ENCODE measurements at regions not wholly inside any gene's neighbourhood (a gene's known extent, or its start where the extent isn't known, plus 50 kb on each side); places are given as distances from the start of the nearest gene placed in this dataset.

- Histone ChIP-seq H3K27me3 (ENCODE audit: control insufficient read depth, extremely low read depth, insufficient read depth, low read length) (peaks cover 6% of the 10 kb centered on the region), H3K4me3 (ENCODE audit: control insufficient read depth in 2 of 3, extremely low read depth in 1 of 3, insufficient read depth in 2 of 3, low read depth in 1 of 3, low read length in 3 of 3) (no peak overlapping the region), H4K20me1 (ENCODE audit: control insufficient read depth, extremely low read depth, insufficient read depth, low read length) (no peaks in the 10 kb centered on the region), H3K27ac (ENCODE audit: control insufficient read depth, insufficient read depth, low read length) (no peak overlapping the region), H3K79me2 (ENCODE audit: control insufficient read depth, insufficient read depth, low read length) (no peaks in the 10 kb centered on the region), H2AFZ (ENCODE audit: control insufficient read depth, low read length) (no peak overlapping the region), H3K4me1 (ENCODE audit: control insufficient read depth, extremely low read depth, insufficient read depth, low read length) (no peaks in the 10 kb centered on the region), H3K4me2 (ENCODE audit: control insufficient read depth, extremely low read depth, insufficient read depth, low read depth, low read length) (no peak overlapping the region), H3K9me1 (ENCODE audit: control insufficient read depth, extremely low read depth, insufficient read depth, low read length) (no peaks in the 10 kb centered on the region), H3K9me3 (ENCODE audit: control insufficient read depth, low read depth, low read length) (no peaks in the 10 kb centered on the region), H3K9ac (ENCODE audit: control insufficient read depth, extremely low read depth, insufficient read depth, low read length) (no peak overlapping the region), H3K36me3 (ENCODE audit: control insufficient read depth in 2 of 2, extremely low read depth in 1 of 2, insufficient read depth in 2 of 2, low read length in 2 of 2) (no peaks in the 10 kb centered on the region)
- FAIRE-seq (no peak), DNase-seq (ENCODE audit: low read depth, low spot score) (no peak)
- dilution Hi-C loops (cut with MboI; ENCODE audit: extremely low pct_ligation_motif_present, low sequenced_read_pairs): no loop called here
- TF ChIP-seq EZH2 (IDR thresholded peaks at IDR 0.05; ENCODE audit: low read length) (no peak), CTCF (optimal IDR thresholded peaks at IDR 0.05 in 1 of 3, IDR thresholded peaks at IDR 0.05 in 1 of 3, conservative IDR thresholded peaks at IDR 0.05 in 1 of 3; ENCODE audit: extremely low read depth in 1 of 3, insufficient read depth in 2 of 3, low read length in 3 of 3) (peak in 2 of 3 experiments; percentile 32 to 33)
These were observed 74.0 kb upstream of the EYA2 start for GRCh38 chr20:46820682-46821081.

GRCh38 chr20:46823271-46823751 lies 71.3 kb upstream of the EYA2 start:
- no peak overlapping the region for H2AFZ ChIP-seq (ENCODE audit: control insufficient read depth, low read length)
- TF ChIP-seq EZH2 (IDR thresholded peaks at IDR 0.05; ENCODE audit: low read length) (no peak), CTCF (optimal IDR thresholded peaks at IDR 0.05 in 1 of 3, IDR thresholded peaks at IDR 0.05 in 1 of 3, conservative IDR thresholded peaks at IDR 0.05 in 1 of 3; ENCODE audit: extremely low read depth in 1 of 3, insufficient read depth in 2 of 3, low read length in 3 of 3) (no peak)

More at GRCh38 chr20:46823271-46823751, 71.3 kb upstream of the EYA2 start:
- no peaks in the 10 kb centered on the region for H3K36me3 ChIP-seq (ENCODE audit: control insufficient read depth in 2 of 2, extremely low read depth in 1 of 2, insufficient read depth in 2 of 2, low read length in 2 of 2)
- no peaks in the 10 kb centered on the region for H3K4me1 ChIP-seq (ENCODE audit: control insufficient read depth, extremely low read depth, insufficient read depth, low read length)
- no peaks in the 10 kb centered on the region for H3K27me3 ChIP-seq (ENCODE audit: control insufficient read depth, extremely low read depth, insufficient read depth, low read length)
- FAIRE-seq: no peak
- no peak overlapping the region for H3K4me3 ChIP-seq (ENCODE audit: control insufficient read depth in 2 of 3, extremely low read depth in 1 of 3, insufficient read depth in 2 of 3, low read depth in 1 of 3, low read length in 3 of 3)
- H4K20me1 ChIP-seq (ENCODE audit: control insufficient read depth, extremely low read depth, insufficient read depth, low read length): no peaks in the 10 kb centered on the region
- H3K9me1 ChIP-seq (ENCODE audit: control insufficient read depth, extremely low read depth, insufficient read depth, low read length): no peaks in the 10 kb centered on the region
- H3K27ac ChIP-seq (ENCODE audit: control insufficient read depth, insufficient read depth, low read length): no peak overlapping the region
- no peaks in the 10 kb centered on the region for H3K9me3 ChIP-seq (ENCODE audit: control insufficient read depth, low read depth, low read length)
- H3K79me2 ChIP-seq (ENCODE audit: control insufficient read depth, insufficient read depth, low read length): no peaks in the 10 kb centered on the region
- no peak for DNase-seq (ENCODE audit: low read depth, low spot score)
- H3K9ac ChIP-seq (ENCODE audit: control insufficient read depth, extremely low read depth, insufficient read depth, low read length): no peak overlapping the region
- dilution Hi-C loops (cut with MboI; ENCODE audit: extremely low pct_ligation_motif_present, low sequenced_read_pairs): no loop called here
- no peak overlapping the region for H3K4me2 ChIP-seq (ENCODE audit: control insufficient read depth, extremely low read depth, insufficient read depth, low read depth, low read length)
